ENCODE measurements at regions not wholly inside any gene's neighbourhood (a gene's known extent, or its start where the extent isn't known, plus 50 kb on each side); places are given as distances from the start of the nearest gene placed in this dataset.
"Not testable (repeated sequence)": the region's sequence is repeated elsewhere in the genome, so short reads cannot be mapped to it uniquely, and the experiment has no call there.

DNA sequence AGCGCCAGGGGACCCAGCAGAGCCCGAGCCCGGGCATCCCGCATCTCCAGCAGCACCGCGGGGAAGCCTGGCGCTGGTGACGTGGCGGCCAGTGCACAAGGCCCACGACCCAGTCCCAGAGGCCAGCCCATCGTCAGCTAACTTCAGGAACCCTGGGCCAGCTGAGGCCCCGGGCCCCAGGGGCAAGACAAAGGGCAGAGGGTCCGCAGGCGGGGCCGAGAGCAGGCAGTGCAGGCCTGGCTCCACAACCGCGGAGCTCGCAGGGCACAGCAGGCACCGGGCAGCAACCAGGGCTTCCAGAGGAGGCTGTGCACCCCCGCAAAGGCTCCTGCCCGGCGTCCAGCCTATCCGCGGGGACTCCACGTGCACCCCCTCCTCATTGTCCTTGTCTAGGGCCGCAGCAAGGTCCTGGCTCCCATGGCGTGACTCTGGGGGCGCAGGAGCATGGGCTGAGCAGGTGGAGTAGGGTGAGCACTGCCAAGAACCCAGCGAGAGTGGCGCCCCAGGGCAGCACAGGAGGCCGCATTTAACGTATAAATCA lies 352.5 kb downstream of the KCNJ18 start:
- not testable (repeated sequence) for H3K4me1 ChIP-seq (ENCODE audit: control insufficient read depth, insufficient read depth, low read length); H3K27ac ChIP-seq (ENCODE audit: low read depth, low read length); H3K36me3 ChIP-seq (ENCODE audit: control insufficient read depth, insufficient read depth, low read length); H3K4me3 ChIP-seq (ENCODE audit: low read depth, low read length); H3K27me3 ChIP-seq (ENCODE audit: control insufficient read depth, insufficient read depth, low read length); H3K9ac ChIP-seq (ENCODE audit: low read depth, low read length)
- H3K9me3 ChIP-seq (ENCODE audit: control insufficient read depth, insufficient read depth, low read length), result peaks cover 14% of the 10 kb centered on the region

GRCh38 chr17:22047521-22047920 lies 355.2 kb downstream of the KCNJ18 start:
- peaks cover 19% of the 10 kb centered on the region for H3K9me3 ChIP-seq (ENCODE audit: control insufficient read depth, insufficient read depth, low read length)
- H3K27me3 ChIP-seq (ENCODE audit: control insufficient read depth, insufficient read depth, low read length); H3K4me1 ChIP-seq (ENCODE audit: control insufficient read depth, insufficient read depth, low read length); H3K27ac ChIP-seq (ENCODE audit: low read depth, low read length); H3K9ac ChIP-seq (ENCODE audit: low read depth, low read length); H3K4me3 ChIP-seq (ENCODE audit: low read depth, low read length); H3K36me3 ChIP-seq (ENCODE audit: control insufficient read depth, insufficient read depth, low read length): not testable (repeated sequence)

GRCh38 chr17:22048226-22048625 lies 355.9 kb downstream of the KCNJ18 start:
- H3K9me3 ChIP-seq (ENCODE audit: control insufficient read depth, insufficient read depth, low read length), result peaks cover 25% of the 10 kb centered on the region
- H3K27me3 ChIP-seq (ENCODE audit: control insufficient read depth, insufficient read depth, low read length); H3K4me3 ChIP-seq (ENCODE audit: low read depth, low read length); H3K27ac ChIP-seq (ENCODE audit: low read depth, low read length); H3K36me3 ChIP-seq (ENCODE audit: control insufficient read depth, insufficient read depth, low read length); H3K9ac ChIP-seq (ENCODE audit: low read depth, low read length); H3K4me1 ChIP-seq (ENCODE audit: control insufficient read depth, insufficient read depth, low read length): not testable (repeated sequence)

- not testable (repeated sequence) for H3K4me1 ChIP-seq (ENCODE audit: control insufficient read depth, insufficient read depth, low read length); H3K9ac ChIP-seq (ENCODE audit: low read depth, low read length); H3K36me3 ChIP-seq (ENCODE audit: control insufficient read depth, insufficient read depth, low read length); H3K27me3 ChIP-seq (ENCODE audit: control insufficient read depth, insufficient read depth, low read length); H3K27ac ChIP-seq (ENCODE audit: low read depth, low read length); H3K4me3 ChIP-seq (ENCODE audit: low read depth, low read length)
- H3K9me3 ChIP-seq (ENCODE audit: control insufficient read depth, insufficient read depth, low read length), result peaks cover 23% of the 10 kb centered on the region
These were observed 358.4 kb downstream of the KCNJ18 start for GRCh38 chr17:22050766-22051165.

DNA sequence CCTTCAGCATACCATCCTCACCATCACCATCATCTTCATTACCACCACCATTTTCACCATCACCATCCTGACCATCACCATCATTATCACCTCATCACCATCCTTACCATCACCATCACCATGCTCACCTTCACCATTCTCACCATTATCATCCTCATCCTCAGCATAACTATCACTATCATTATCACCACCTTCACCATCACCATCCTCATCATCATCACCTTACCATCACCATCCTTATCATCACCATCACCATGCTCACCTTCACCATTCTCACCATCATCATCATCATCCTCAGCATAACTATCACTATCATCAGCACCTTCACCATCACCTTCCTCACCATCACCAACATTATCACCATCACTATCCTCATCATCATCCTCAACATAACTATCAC lies 360.4 kb downstream of the KCNJ18 start:
- not testable (repeated sequence) for H3K27ac ChIP-seq (ENCODE audit: low read depth, low read length); H3K4me1 ChIP-seq (ENCODE audit: control insufficient read depth, insufficient read depth, low read length); H3K9ac ChIP-seq (ENCODE audit: low read depth, low read length); H3K36me3 ChIP-seq (ENCODE audit: control insufficient read depth, insufficient read depth, low read length); H3K4me3 ChIP-seq (ENCODE audit: low read depth, low read length); H3K27me3 ChIP-seq (ENCODE audit: control insufficient read depth, insufficient read depth, low read length)
- H3K9me3 ChIP-seq (ENCODE audit: control insufficient read depth, insufficient read depth, low read length), result peaks cover 29% of the 10 kb centered on the region

DNA sequence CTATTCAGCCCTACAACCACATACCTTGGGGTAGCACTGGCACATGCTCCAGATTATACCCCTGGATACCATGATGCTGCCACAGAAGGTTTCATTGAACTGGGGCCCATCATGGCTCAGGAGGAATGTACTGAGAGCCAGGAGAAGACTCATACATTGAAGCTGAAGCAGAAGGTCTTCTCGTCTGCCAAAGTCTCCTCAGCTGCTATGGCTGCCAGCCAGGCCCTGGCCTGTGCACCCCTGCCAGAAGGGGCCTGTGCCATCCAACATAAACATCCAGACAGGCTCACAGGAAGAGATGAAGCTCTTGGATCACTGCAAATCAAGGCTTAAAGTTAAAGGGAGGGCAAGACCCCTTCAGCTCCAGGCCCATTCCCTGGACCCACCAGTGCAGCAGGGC lies 364.2 kb downstream of the KCNJ18 start:
- not testable (repeated sequence) for H3K36me3 ChIP-seq (ENCODE audit: control insufficient read depth, insufficient read depth, low read length); H3K27me3 ChIP-seq (ENCODE audit: control insufficient read depth, insufficient read depth, low read length); H3K4me1 ChIP-seq (ENCODE audit: control insufficient read depth, insufficient read depth, low read length); H3K4me3 ChIP-seq (ENCODE audit: low read depth, low read length); H3K9ac ChIP-seq (ENCODE audit: low read depth, low read length); H3K27ac ChIP-seq (ENCODE audit: low read depth, low read length)
- peaks cover 18% of the 10 kb centered on the region for H3K9me3 ChIP-seq (ENCODE audit: control insufficient read depth, insufficient read depth, low read length)

DNA sequence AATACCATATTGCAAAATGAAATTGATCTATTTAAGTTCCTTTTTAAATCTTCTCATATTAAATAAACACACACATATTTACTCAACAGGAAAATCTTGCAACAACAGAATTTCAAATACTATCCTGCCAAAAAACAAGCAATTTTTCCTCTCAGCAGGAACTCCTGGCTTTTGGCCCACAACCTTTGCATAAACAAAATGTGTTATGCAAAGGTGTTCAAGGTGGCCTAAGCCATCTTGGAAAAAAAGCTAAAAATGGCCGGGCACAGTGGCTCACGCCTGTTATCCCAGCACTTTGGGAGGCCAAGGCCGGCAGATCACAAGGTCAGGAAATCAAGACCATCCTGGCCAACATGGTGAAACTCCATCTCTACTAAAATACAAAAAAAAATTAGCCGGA lies 383.6 kb downstream of the KCNJ18 start:
- not testable (repeated sequence) for H3K4me1 ChIP-seq (ENCODE audit: control insufficient read depth, insufficient read depth, low read length); H3K27me3 ChIP-seq (ENCODE audit: control insufficient read depth, insufficient read depth, low read length); H3K36me3 ChIP-seq (ENCODE audit: control insufficient read depth, insufficient read depth, low read length); H3K9me3 ChIP-seq (ENCODE audit: control insufficient read depth, insufficient read depth, low read length); H3K4me3 ChIP-seq (ENCODE audit: low read depth, low read length); H3K9ac ChIP-seq (ENCODE audit: low read depth, low read length); H3K27ac ChIP-seq (ENCODE audit: low read depth, low read length)

DNA sequence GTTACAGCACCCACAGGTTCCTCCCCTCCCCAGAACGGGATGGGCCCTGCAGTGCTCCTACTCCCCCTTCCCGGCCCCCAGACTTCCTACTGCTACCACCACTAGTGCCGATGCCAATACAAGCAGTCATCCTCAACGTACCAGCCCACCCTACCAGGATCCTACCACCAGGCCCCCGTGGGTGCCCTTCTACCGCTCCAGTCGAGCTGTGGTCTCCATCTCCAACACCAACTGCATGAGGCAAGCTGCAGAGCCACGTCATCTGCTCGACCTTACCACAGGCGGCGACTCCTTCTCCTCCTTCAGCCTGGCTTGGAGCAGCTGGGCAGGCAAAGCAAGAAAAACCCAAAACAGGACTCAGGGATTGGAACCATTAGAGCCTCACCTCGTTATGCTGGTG lies 396.3 kb downstream of the KCNJ18 start:
- H3K9ac ChIP-seq (ENCODE audit: low read depth, low read length); H3K9me3 ChIP-seq (ENCODE audit: control insufficient read depth, insufficient read depth, low read length); H3K4me3 ChIP-seq (ENCODE audit: low read depth, low read length); H3K4me1 ChIP-seq (ENCODE audit: control insufficient read depth, insufficient read depth, low read length); H3K27me3 ChIP-seq (ENCODE audit: control insufficient read depth, insufficient read depth, low read length); H3K36me3 ChIP-seq (ENCODE audit: control insufficient read depth, insufficient read depth, low read length); H3K27ac ChIP-seq (ENCODE audit: low read depth, low read length): not testable (repeated sequence)

- no peaks in the 10 kb centered on the region for H3K4me1 ChIP-seq (ENCODE audit: control insufficient read depth, insufficient read depth, low read length)
- no peak overlapping the region for H3K9ac ChIP-seq (ENCODE audit: low read depth, low read length)
- H3K27ac ChIP-seq (ENCODE audit: low read depth, low read length), result no peak overlapping the region
- no peaks in the 10 kb centered on the region for H3K27me3 ChIP-seq (ENCODE audit: control insufficient read depth, insufficient read depth, low read length)
- peaks cover 6% of the 10 kb centered on the region; the same call in 1 of the 2 replicates for H3K9me3 ChIP-seq (ENCODE audit: control insufficient read depth, insufficient read depth, low read length)
- no peaks in the 10 kb centered on the region for H3K36me3 ChIP-seq (ENCODE audit: control insufficient read depth, insufficient read depth, low read length)
- H3K4me3 ChIP-seq (ENCODE audit: low read depth, low read length), result no peak overlapping the region
These were observed 398.1 kb downstream of the KCNJ18 start for GRCh38 chr17:22090263-22090935.

DNA sequence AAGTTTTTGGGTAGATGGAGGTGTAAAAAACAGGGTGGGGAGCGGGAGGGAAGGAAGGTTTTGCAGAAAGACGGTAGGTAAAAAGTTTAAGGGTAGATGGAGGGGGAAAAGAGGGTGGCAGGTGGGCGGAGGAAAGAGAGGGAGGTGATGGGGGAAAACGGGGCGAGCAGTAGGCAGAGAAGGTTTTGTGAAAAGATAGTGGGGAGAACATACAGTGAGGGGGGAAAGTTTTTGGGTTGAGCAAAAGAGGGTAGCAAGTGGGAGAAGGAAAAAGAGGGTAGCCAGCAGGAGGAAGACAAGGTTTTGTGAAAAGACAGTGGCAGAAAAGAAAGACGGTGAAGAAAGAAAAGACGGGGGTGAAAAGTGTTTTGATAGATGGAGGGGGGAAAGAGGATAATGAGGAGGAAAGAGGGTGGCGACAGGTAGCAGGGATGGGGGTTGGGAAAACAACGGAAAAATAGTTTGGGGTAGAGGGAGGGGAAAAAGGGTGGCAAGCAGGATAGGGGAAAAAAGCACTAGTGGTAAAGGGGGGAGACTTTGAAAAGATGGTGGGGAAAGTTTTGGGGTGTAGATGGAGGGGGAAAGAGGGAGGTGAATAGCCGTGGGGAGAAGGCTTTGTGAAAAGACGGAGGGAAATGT lies 398.8 kb downstream of the KCNJ18 start:
- H3K9me3 ChIP-seq (ENCODE audit: control insufficient read depth, insufficient read depth, low read length); H3K27me3 ChIP-seq (ENCODE audit: control insufficient read depth, insufficient read depth, low read length); H3K4me1 ChIP-seq (ENCODE audit: control insufficient read depth, insufficient read depth, low read length); H3K9ac ChIP-seq (ENCODE audit: low read depth, low read length); H3K36me3 ChIP-seq (ENCODE audit: control insufficient read depth, insufficient read depth, low read length); H3K27ac ChIP-seq (ENCODE audit: low read depth, low read length); H3K4me3 ChIP-seq (ENCODE audit: low read depth, low read length): not testable (repeated sequence)

DNA sequence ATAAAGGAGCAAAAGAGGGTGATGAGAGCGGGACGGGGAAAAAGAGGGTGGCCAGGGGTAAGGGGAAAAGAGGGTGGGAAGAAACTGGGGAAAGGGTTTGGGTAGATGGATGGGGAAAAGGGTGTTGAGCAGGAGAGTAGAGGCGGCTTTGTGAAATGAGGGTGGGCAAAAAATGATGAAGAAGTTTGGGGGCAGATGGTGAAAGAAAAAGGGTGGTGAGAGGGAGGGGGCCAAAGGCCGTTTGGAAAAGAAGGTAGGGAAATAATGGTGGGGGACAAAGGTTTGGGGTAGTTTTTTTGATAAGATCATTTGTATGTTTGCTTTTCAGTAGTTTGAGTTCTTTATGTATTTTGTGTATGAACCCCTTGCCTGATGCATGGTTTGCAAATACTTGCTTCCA lies 399.5 kb downstream of the KCNJ18 start:
- not testable (repeated sequence) for H3K27ac ChIP-seq (ENCODE audit: low read depth, low read length); H3K36me3 ChIP-seq (ENCODE audit: control insufficient read depth, insufficient read depth, low read length); H3K9me3 ChIP-seq (ENCODE audit: control insufficient read depth, insufficient read depth, low read length); H3K27me3 ChIP-seq (ENCODE audit: control insufficient read depth, insufficient read depth, low read length); H3K9ac ChIP-seq (ENCODE audit: low read depth, low read length); H3K4me3 ChIP-seq (ENCODE audit: low read depth, low read length); H3K4me1 ChIP-seq (ENCODE audit: control insufficient read depth, insufficient read depth, low read length)
